ENCODE measurements at regions not wholly inside any gene's neighbourhood (a gene's known extent, or its start where the extent isn't known, plus 50 kb on each side); places are given as distances from the start of the nearest gene placed in this dataset.

DNA sequence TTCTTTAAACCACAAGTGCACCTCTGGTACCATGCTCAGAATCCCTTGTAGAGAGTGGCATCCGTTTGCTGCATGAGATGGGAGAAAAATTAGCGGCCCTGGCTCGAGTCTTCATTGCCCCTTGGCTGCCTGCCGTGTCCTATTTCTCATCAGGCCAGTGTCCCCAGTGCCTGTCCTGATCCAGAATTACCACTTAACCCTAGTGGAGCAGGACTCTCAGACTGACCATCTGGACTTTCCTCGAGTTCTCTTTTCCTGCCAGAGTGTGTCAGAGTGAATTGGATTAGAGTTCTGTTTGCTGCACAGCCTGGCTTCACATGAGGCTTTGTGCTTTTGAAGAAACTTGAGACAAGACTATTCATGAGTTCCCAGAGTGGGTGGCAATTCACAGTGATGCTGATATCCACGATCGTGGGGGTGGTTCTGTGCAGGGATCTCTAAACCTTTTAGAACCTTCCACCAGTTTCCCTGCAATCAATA is 92.6 kb downstream of the C9orf152 start:
- TF ChIP-seq, protein P1, sequence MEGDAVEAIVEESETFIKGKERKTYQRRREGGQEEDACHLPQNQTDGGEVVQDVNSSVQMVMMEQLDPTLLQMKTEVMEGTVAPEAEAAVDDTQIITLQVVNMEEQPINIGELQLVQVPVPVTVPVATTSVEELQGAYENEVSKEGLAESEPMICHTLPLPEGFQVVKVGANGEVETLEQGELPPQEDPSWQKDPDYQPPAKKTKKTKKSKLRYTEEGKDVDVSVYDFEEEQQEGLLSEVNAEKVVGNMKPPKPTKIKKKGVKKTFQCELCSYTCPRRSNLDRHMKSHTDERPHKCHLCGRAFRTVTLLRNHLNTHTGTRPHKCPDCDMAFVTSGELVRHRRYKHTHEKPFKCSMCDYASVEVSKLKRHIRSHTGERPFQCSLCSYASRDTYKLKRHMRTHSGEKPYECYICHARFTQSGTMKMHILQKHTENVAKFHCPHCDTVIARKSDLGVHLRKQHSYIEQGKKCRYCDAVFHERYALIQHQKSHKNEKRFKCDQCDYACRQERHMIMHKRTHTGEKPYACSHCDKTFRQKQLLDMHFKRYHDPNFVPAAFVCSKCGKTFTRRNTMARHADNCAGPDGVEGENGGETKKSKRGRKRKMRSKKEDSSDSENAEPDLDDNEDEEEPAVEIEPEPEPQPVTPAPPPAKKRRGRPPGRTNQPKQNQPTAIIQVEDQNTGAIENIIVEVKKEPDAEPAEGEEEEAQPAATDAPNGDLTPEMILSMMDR (IDR thresholded peaks at IDR 0.05; ENCODE audit: borderline replicate concordance, control extremely low read depth, extremely low read depth, insufficient read depth, missing control alignments) = no peak
- DNase-seq (ENCODE audit: low spot score) = no peak
- in situ Hi-C loops (cut with MboI; ENCODE audit: low sequenced_read_pairs, unreplicated experiment) = no loop called here

DNA sequence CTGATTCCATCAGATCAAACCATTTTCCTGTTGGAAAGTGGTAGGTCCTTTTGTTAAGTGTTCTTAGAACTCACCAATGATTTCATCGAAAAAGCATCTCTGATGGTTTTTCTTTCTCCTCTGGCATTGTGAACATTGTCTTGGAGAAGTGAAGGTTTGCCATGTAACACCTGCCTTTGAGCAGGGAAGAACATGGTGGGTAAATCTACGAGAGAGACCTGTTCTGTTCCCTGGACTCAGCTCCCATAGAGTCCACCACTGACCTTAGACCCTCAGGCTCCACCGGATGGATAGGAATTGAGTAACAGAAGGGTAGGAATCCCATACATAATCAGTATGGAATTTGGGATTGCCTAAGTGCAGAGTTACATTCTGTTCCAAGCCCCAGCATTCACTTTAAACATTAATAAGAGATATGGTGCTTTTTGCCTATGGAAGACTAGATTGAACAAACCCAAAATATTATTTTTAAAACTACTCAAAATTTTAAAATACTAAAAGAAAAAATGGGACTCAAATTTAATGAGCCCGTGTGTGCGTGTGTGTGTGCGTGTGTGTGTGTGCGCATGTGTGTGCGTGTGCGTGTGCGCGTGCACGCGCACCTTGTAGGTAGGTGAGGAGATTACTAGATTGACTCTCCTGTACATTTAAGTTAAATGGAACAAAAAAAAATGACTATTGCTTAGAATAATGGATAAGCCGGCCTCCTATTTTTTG is 92.0 kb downstream of the C9orf152 start:
- no peak for DNase-seq (ENCODE audit: low spot score)
- in situ Hi-C loops (cut with MboI; ENCODE audit: low sequenced_read_pairs, unreplicated experiment) = no loop called here
- TF ChIP-seq, protein P1 (IDR thresholded peaks at IDR 0.05; ENCODE audit: borderline replicate concordance, control extremely low read depth, extremely low read depth, insufficient read depth, missing control alignments) = no peak

DNA sequence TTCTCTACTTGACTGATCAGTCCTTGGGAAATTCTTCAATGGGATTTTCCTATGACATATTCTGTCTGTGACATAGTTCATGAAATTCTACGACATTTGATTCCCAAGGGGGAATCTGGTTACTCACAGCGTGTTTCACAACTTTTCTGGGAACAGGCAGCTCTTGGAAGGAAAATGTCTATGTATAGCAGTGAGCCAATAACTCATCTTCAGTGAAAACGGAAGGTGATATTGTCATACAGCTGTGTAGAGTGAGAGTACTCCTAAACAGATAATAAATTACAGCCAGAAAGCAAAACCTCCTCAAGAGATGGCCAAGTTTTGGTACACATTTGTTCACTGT is 91.4 kb downstream of the C9orf152 start:
- DNase-seq (ENCODE audit: low spot score) = peak; percentile 36
- TF ChIP-seq, protein P1 (IDR thresholded peaks at IDR 0.05; ENCODE audit: borderline replicate concordance, control extremely low read depth, extremely low read depth, insufficient read depth, missing control alignments) = no peak
- in situ Hi-C loops (cut with MboI; ENCODE audit: low sequenced_read_pairs, unreplicated experiment) = no loop called here

DNA sequence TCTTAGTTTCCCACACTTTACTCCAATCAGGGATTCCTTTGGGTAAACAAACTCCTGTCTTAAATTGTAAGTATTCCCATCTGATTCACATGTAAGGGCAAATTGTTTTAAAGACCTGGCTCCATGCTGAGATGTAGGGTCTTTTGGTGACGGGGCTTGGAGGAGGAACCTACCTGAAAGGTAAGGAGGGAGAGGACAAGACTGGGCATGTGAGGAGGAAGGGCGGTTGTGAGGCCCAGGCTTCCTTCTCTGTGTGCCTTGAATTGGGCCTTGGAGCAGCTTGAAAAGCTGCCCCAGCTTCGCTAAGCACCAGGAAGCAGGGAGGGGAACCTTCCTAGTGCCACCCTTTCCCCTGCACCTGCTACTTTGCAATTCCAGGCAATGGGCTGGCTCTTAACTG is 86.8 kb downstream of the C9orf152 start:
- TF ChIP-seq, protein P1 (IDR thresholded peaks at IDR 0.05; ENCODE audit: borderline replicate concordance, control extremely low read depth, extremely low read depth, insufficient read depth, missing control alignments) = no peak
- in situ Hi-C loops (cut with MboI; ENCODE audit: low sequenced_read_pairs, unreplicated experiment) = no loop called here
- DNase-seq (ENCODE audit: low spot score) = no peak

DNA sequence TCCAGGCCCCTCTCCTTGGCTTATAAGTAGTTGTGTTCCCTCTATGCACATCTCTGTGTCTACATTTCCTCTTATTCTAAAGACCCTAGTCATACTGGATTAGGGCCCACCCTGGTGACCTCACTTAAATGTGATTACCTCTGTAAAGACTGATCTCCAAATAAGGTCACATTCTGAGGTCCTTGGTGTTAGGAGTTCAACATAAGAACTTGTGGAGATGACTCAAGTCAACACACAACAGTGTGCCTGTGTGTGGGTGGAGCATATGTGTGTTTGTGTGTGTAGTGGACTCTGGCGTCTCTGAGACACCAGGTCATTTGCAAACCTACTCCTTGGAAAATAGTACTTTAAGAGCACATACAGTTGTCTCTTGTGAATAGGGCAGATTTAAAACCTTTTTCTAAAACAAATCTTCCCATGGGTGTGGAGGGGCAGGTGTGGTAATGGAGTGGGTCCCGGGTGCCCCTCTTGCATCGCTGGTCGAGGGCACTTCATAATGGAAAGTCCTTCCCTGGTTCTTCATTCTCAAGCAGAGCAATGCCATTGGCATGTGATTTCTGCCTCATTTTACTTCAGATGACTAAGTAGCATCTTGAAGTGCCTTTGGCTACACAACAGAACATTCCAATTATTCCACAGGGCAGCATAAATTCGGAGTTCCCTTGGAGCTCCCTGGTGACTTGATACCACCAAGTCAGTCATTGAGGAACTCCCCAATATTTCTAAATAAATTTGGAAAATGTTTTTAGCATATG is 84.4 kb downstream of the C9orf152 start:
- TF ChIP-seq, protein P1 (IDR thresholded peaks at IDR 0.05; ENCODE audit: borderline replicate concordance, control extremely low read depth, extremely low read depth, insufficient read depth, missing control alignments) = no peak
- in situ Hi-C loops (cut with MboI; ENCODE audit: low sequenced_read_pairs, unreplicated experiment) = no loop called here
- no peak for DNase-seq (ENCODE audit: low spot score)

DNA sequence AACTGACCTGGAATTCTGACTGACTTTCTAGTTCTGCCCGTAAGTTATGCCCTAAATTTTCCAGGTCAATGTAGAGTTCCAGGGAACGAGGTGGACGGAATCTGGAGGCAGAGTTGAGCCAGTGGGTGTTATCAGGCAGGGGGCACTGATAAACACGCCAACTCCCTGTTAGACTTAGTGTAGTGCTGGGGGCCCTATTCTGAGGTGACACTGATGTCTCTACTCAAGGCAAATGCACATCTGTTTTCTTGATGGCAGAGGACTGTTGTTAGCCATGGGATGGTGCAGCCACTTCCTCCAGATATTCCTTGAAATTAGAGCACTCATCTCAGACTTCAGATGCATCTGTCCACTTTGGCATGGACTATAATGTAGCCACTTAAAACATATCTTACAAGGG is 83.5 kb downstream of the C9orf152 start:
- no peak for DNase-seq (ENCODE audit: low spot score)
- TF ChIP-seq, protein P1 (IDR thresholded peaks at IDR 0.05; ENCODE audit: borderline replicate concordance, control extremely low read depth, extremely low read depth, insufficient read depth, missing control alignments) = no peak
- in situ Hi-C loops (cut with MboI; ENCODE audit: low sequenced_read_pairs, unreplicated experiment) = no loop called here

Data from GM13976 (cell line).